ENCODE measurements at regions not wholly inside any gene's neighbourhood (a gene's known extent, or its start where the extent isn't known, plus 50 kb on each side); places are given as distances from the start of the nearest gene placed in this dataset.

DNA sequence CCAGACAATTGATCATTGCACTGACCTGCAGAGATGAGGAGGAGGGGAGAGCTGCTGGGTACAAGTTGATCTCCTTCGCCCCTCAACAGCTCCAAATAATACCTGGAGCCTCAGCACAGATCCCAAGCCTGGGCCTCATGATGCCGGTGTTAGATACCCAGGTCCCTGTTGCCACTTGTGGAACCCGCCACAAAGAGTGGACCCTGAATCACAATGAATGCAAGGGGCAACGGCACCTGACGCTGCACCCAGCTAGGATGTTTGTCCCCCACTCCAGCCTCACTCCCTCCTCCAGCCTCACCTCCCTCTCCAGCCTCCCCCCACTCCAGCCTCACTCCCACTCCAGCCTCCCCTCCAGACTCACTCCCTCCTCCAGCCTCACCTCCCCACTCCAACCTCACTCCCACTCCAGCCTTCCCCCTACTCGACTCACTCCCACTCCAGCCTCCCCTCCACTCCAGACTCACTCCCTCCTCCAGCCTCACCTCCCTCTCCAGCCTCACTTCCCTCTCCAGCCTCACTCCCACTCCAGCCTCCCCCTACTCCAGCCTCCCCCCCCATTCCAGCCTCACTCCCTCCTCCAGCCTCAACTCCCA lies 879.0 kb downstream of the BRD1 start:
- Histone ChIP-seq H3K27me3 (ENCODE audit: insufficient read depth, poor library complexity, severe bottlenecking) (no peaks in the 10 kb centered on the region), H3K9me3 (ENCODE audit: severe bottlenecking) (no peaks in the 10 kb centered on the region), H3K27ac (ENCODE audit: poor library complexity, severe bottlenecking) (no peak overlapping the region), H3K36me3 (ENCODE audit: low read depth) (no peaks in the 10 kb centered on the region), H3K4me1 (ENCODE audit: insufficient read depth, poor library complexity, severe bottlenecking) (no peaks in the 10 kb centered on the region), H3K4me3 (ENCODE audit: severe bottlenecking) (no peak overlapping the region)
- DNase-seq (ENCODE audit: low spot score) (no peak), ATAC-seq (ENCODE audit: low read depth) (no peak)
- TF ChIP-seq, protein P1, sequence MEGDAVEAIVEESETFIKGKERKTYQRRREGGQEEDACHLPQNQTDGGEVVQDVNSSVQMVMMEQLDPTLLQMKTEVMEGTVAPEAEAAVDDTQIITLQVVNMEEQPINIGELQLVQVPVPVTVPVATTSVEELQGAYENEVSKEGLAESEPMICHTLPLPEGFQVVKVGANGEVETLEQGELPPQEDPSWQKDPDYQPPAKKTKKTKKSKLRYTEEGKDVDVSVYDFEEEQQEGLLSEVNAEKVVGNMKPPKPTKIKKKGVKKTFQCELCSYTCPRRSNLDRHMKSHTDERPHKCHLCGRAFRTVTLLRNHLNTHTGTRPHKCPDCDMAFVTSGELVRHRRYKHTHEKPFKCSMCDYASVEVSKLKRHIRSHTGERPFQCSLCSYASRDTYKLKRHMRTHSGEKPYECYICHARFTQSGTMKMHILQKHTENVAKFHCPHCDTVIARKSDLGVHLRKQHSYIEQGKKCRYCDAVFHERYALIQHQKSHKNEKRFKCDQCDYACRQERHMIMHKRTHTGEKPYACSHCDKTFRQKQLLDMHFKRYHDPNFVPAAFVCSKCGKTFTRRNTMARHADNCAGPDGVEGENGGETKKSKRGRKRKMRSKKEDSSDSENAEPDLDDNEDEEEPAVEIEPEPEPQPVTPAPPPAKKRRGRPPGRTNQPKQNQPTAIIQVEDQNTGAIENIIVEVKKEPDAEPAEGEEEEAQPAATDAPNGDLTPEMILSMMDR (IDR thresholded peaks at IDR 0.05; ENCODE audit: poor library complexity, severe bottlenecking): no peak

DNA sequence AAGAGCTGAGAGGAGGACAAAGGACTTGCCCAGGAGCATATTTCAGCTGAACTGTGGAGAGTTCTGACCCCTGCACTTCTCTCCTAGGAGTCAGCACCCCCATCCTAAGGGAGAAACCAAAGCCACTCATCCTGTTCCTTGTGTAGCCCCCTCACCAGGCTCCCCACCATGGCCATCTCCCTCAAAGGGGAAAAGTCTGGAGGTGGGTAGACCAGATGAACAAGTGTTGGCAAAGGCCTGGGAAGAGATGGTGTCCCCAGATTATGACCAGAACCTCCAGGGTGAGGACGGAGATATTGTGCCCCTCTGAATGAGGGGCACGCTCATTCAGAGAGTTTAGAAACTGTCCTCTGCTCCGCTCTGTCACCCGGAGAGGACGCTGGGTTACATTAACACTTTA lies 880.0 kb downstream of the BRD1 start:
- Histone ChIP-seq H3K27me3 (ENCODE audit: insufficient read depth, poor library complexity, severe bottlenecking) (no peaks in the 10 kb centered on the region), H3K4me1 (ENCODE audit: insufficient read depth, poor library complexity, severe bottlenecking) (no peaks in the 10 kb centered on the region), H3K4me3 (ENCODE audit: severe bottlenecking) (no peak overlapping the region), H3K9me3 (ENCODE audit: severe bottlenecking) (no peaks in the 10 kb centered on the region), H3K27ac (ENCODE audit: poor library complexity, severe bottlenecking) (no peak overlapping the region), H3K36me3 (ENCODE audit: low read depth) (no peaks in the 10 kb centered on the region)
- no peak for ATAC-seq (ENCODE audit: low read depth)
- TF ChIP-seq, protein P1 (IDR thresholded peaks at IDR 0.05; ENCODE audit: poor library complexity, severe bottlenecking): no peak
- DNase-seq (ENCODE audit: low spot score): no peak

GRCh38 chr22:48945621-48946458 lies 881.8 kb downstream of the BRD1 start:
- no peak for ATAC-seq (ENCODE audit: low read depth)
- Histone ChIP-seq H3K9me3 (ENCODE audit: severe bottlenecking) (no peaks in the 10 kb centered on the region), H3K27me3 (ENCODE audit: insufficient read depth, poor library complexity, severe bottlenecking) (no peaks in the 10 kb centered on the region)

GRCh38 chr22:48944751-48945620 lies 882.7 kb downstream of the BRD1 start:
- H3K4me1 ChIP-seq (ENCODE audit: insufficient read depth, poor library complexity, severe bottlenecking): no peaks in the 10 kb centered on the region
- no peak for ATAC-seq (ENCODE audit: low read depth)
- DNase-seq (ENCODE audit: low spot score): no peak
- H3K36me3 ChIP-seq (ENCODE audit: low read depth): no peaks in the 10 kb centered on the region
- TF ChIP-seq, protein P1 (IDR thresholded peaks at IDR 0.05; ENCODE audit: poor library complexity, severe bottlenecking): no peak
- no peaks in the 10 kb centered on the region for H3K9me3 ChIP-seq (ENCODE audit: severe bottlenecking)
- H3K27me3 ChIP-seq (ENCODE audit: insufficient read depth, poor library complexity, severe bottlenecking): no peaks in the 10 kb centered on the region
- no peak overlapping the region for H3K4me3 ChIP-seq (ENCODE audit: severe bottlenecking)
- H3K27ac ChIP-seq (ENCODE audit: poor library complexity, severe bottlenecking): no peak overlapping the region

More at GRCh38 chr22:48945621-48946458, 881.8 kb downstream of the BRD1 start:
- H3K4me3 ChIP-seq (ENCODE audit: severe bottlenecking): no peak overlapping the region
- no peaks in the 10 kb centered on the region for H3K4me1 ChIP-seq (ENCODE audit: insufficient read depth, poor library complexity, severe bottlenecking)
- TF ChIP-seq, protein P1 (IDR thresholded peaks at IDR 0.05; ENCODE audit: poor library complexity, severe bottlenecking): no peak
- no peak overlapping the region for H3K27ac ChIP-seq (ENCODE audit: poor library complexity, severe bottlenecking)
- no peaks in the 10 kb centered on the region for H3K36me3 ChIP-seq (ENCODE audit: low read depth)
- no peak for DNase-seq (ENCODE audit: low spot score)
